HG03060 (cell line): ENCODE measurements at regions not wholly inside any gene's neighbourhood (a gene's known extent, or its start where the extent isn't known, plus 50 kb on each side); places are given as distances from the start of the nearest gene placed in this dataset.

Experiments
- ATAC-seq: cut with Tn5 transposase; IDR thresholded peaks from one replicate; pipeline ENCODE4 v1.9.1; 2021; ENCODE audit warnings: low read depth, moderate number of reproducible peaks; ENCODE audit not compliant: unreplicated experiment

DNA sequence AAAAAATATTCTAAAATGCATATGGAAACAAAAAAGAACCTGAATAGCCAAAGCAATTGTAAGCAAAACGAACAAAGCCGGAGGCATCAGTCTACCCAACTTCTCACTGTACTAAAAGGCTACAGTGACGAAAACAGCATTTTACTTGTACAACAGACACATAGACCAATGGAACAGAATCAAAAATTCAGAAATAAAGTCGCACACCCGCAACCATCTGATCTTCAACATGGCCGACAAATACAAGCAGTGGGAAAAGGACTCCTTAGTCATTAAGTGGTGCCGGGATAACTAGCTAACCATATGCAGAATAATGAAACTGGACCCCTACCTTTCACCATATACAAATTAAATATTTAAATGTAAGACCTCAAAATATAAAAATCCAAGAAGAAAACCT is 203.9 kb upstream of the PPFIA2 start:
- ATAC-seq = no peak

DNA sequence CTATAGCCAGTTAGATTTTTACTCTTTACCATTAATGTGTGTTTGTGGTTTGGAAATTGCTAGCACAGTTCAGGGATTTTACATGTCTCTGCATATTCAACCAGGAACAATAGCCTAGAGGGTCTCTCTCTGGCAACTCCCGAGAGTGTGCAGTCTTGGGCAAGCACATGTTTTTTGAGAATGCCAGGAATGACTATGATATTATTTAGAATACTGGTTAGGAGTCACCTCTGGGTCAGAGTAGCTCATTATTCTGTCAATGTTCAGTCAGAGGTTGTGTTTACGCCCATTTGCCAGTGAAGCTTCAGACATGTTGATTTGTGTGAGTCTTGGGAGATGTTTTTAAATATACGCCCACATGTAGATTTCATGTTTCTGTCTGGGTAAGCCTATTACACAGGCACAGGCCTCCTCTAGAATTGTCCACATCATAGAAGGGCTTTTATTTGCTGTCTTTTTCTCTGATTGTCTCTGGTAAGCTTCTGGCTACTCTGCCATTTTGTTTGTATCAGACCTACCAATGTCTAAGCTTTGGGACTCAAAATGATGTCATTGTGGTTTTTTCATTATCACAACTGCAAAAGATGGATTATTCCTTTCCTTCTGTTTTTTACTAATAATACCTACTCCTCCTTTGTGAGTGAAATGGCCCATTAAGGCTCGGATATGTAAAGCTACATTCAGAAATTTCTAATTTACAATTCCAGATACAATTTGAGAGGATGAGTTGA is 203.1 kb upstream of the PPFIA2 start:
- ATAC-seq = no peak

DNA sequence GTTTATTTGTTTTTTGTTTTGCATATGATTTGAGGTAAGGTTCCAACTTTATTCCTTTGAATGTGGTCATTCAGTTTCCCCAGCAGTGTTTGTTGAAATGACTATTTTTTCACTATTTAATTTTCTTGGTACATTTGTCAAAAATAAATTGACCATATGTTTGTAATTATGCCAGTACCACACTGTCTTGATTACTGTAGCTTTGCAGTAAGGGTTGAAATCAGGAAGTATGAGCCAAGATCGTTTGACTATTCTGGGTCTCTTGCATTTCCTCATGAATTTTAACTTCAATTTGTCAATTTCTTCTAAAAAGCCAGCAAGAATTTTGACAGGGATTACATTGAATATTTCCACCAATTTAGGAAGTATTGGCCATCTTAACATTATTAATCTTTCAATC is 199.3 kb upstream of the PPFIA2 start:
- no peak for ATAC-seq

DNA sequence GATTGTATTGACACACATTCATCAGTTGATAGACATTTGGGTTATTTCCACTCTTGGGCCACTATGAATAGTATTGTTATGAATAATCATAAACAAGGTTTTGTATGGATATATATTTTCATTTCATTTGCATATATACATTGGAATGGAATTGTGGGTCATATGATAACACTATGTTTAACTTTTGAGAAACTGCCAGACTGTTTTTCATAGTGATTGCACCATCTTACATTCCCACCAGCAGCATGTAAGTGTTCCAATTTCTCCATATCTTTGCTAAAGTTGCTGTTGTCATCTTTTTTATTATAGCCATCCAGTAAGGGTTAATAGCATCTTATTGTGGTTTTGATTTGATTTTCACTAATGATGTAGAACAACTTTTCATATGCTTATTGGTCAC is 198.5 kb upstream of the PPFIA2 start:
- no peak for ATAC-seq

- ATAC-seq = no peak
Observed at GRCh38 chr12:81956468-81956860, 197.3 kb upstream of the PPFIA2 start.

GRCh38 chr12:81953541-81953940 is 194.4 kb upstream of the PPFIA2 start:
- ATAC-seq = no peak

GRCh38 chr12:81950871-81951270 is 191.7 kb upstream of the PPFIA2 start:
- no peak for ATAC-seq

- ATAC-seq = no peak
Observed at GRCh38 chr12:81949841-81950308, 190.7 kb upstream of the PPFIA2 start.

- ATAC-seq = no peak
Observed at GRCh38 chr12:81949416-81949815, 190.3 kb upstream of the PPFIA2 start.

DNA sequence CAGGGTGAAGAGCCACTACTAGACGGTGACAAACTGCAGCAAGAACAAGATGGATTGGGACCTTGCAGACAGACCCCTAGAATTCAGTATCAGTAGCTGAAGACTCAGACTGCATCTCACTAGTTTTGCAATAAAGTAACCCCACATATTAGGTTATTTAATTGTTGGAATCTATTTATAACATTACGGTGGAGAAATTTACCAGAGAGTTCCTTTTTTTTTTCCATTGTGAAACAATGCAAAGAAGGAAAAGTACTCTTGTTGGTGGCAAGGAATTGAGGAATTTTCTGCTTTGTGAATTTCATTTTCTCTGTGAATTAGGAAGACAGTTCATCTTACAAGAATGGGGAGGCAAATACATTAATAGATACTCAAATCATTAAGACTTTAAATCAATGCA is 185.7 kb upstream of the PPFIA2 start:
- ATAC-seq = no peak

- peak; percentile 77 for ATAC-seq
Observed at GRCh38 chr12:81942594-81942993, 183.4 kb upstream of the PPFIA2 start.

GRCh38 chr12:81930037-81930436 is 170.9 kb upstream of the PPFIA2 start:
- ATAC-seq = no peak

- no peak for ATAC-seq
Observed at GRCh38 chr12:81896771-81897170, 137.6 kb upstream of the PPFIA2 start.

GRCh38 chr12:81888961-81889360 is 129.8 kb upstream of the PPFIA2 start:
- ATAC-seq = no peak

DNA sequence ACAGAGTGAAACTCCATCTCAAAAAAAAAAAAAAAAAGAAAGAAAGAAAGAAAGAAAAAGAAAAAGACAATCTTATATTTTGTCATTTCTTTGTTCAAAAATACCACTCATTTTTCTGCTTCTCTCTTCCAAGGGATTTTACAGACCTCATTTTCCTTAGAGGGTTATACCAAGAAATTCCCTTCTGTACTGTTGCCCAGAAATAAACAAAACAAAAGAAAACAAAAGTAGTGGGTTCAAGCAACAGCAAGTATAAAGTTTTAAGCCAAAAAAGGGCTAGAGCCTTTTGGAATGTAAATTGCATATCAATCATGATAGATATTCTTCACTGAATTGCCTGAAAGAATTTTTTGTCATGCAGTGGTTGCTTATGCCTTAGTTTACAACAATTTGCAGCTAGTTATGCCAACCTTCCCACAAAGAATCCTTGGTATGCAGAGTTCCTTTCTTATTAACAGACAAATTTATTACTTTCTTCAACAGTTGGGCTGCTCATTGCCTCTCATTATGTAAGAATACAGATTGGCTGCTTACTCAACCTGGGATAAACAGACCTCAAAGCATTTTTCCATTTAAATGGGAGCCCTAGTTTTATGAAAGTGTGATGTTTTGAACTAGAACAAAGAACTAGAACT is 129.1 kb upstream of the PPFIA2 start:
- ATAC-seq = no peak

GRCh38 chr12:81874586-81874985 is 115.4 kb upstream of the PPFIA2 start:
- ATAC-seq = no peak

DNA sequence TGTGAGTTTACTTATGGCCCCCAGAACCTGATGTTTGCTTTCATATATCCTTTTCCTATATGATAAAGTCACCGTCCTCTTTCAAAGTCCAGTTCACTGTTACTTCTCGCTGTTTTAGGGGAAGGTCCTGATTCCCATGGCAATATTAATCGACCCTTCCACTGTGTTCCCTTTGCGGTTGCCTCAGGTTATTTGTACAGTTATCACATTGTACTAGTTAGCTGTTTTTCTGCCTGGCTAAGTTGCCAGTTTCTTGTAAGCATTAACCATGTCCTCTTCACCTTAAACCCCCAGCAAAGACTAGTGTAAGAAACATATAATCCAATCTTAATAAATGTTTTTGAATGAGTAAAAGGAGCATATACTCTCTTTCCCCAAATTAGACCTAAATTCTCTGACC is 115.0 kb upstream of the PPFIA2 start:
- ATAC-seq = no peak

DNA sequence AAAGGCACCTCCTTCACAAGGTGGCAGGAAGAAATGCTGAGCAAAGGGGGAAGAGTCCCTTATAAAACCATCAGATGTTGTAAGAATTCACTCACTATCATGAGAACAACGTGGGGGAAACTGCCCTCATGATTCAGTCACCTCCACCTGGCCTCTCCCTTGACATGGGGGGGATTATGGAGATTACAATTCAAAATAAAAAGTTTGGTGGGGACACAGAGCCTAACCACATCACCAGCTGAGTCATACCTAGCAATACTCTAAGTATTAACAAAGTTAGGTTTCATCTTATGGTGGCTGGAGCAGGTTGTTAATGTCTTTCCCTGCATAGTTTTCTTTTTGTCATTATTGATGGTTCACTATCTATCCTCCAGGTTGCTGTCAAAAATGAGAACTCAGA is 113.2 kb upstream of the PPFIA2 start:
- no peak for ATAC-seq

- no peak for ATAC-seq
Observed at GRCh38 chr12:81866081-81866480, 106.9 kb upstream of the PPFIA2 start.

DNA sequence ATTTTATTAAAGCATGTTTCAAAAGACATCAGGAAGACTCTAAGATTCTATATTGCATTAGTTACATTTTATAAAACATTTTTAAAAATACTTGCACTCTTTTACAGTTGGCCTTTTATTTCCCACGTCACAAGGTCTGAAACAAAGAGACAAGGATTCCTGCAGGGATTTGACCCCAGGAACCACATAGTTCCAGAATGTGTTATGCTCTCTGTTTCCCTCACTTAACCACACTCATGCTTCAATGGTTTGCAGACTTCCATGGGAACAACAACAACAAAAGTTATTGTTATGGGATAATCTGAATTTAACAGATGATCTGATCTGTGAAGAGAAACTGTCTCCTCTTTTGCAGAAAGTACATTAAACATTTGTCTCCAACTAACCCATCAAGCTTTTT is 104.3 kb upstream of the PPFIA2 start:
- ATAC-seq = no peak

- ATAC-seq = no peak
Observed at GRCh38 chr12:81859521-81859920, 100.4 kb upstream of the PPFIA2 start.

DNA sequence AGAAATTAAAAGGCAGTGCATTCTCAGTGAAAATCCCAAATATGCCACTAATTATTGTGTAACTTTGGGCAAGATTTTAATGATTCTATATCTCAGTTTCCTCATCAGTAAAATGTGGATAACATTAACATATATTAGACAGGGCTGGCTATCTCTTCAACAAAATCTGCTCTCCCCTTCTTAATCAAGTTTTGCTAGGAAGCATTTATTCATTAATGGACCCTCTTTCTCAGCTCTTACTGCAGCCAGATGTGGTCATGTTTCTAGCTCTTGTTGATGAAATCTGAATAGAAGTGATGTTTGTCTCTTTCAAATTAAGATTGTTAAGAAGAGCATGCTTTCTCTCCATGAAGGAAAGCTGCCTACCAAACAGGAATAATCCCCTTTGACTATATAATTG is 84.4 kb upstream of the PPFIA2 start:
- ATAC-seq = no peak
